H9 (cell line): ENCODE measurements at regions not wholly inside any gene's neighbourhood (a gene's known extent, or its start where the extent isn't known, plus 50 kb on each side); places are given as distances from the start of the nearest gene placed in this dataset.

Experiments
- DNase-seq: peaks from one replicate; pipeline ENCODE4 v3.0.0-alpha.2; 2017
- H2AFZ ChIP-seq: one replicate; pipeline ENCODE4 v1.6.1; 2013; ENCODE audit warnings: mild to moderate bottlenecking, low read length, control low read depth, moderate library complexity
- H2AK5ac ChIP-seq: 2 replicates; pipeline ENCODE4 v1.6.1; 2013; ENCODE audit warnings: low read length, control low read depth, mixed read lengths; ENCODE audit not compliant: insufficient read length
- H2BK120ac ChIP-seq: one replicate; pipeline ENCODE4 v1.6.1; 2013; ENCODE audit warnings: low read depth, mild to moderate bottlenecking, low read length, control low read depth, inconsistent platforms; ENCODE audit not compliant: poor library complexity, severe bottlenecking
- H2BK12ac ChIP-seq: 2 replicates; pipeline ENCODE4 v1.6.1; 2013; ENCODE audit warnings: low read length, control low read depth, mixed read lengths, low read depth; ENCODE audit not compliant: insufficient read length
- H2BK15ac ChIP-seq: 2 replicates; pipeline ENCODE4 v1.6.1; 2013; ENCODE audit warnings: low read depth, low read length, control low read depth
- H2BK20ac ChIP-seq: one replicate; pipeline ENCODE4 v1.6.1; 2013; ENCODE audit warnings: low read depth, mild to moderate bottlenecking, low read length, control low read depth, inconsistent platforms; ENCODE audit not compliant: poor library complexity, severe bottlenecking
- H2BK5ac ChIP-seq: 2 replicates; pipeline ENCODE4 v1.6.1; 2013; ENCODE audit warnings: low read length, control low read depth, mixed read lengths; ENCODE audit not compliant: insufficient read length
- H3K14ac ChIP-seq: 2 replicates; pipeline ENCODE4 v1.6.1; 2013; ENCODE audit warnings: low read length, control low read depth; ENCODE audit not compliant: insufficient read depth
- H3K18ac ChIP-seq: 2 replicates; pipeline ENCODE4 v1.6.1; 2013; ENCODE audit warnings: low read depth, mild to moderate bottlenecking, mixed read lengths, low read length, control low read depth; ENCODE audit not compliant: insufficient read length
- H3K23ac ChIP-seq: 2 replicates; pipeline ENCODE4 v1.6.1; 2013; ENCODE audit warnings: low read length, control low read depth, mixed read lengths, low read depth; ENCODE audit not compliant: insufficient read length
- H3K23me2 ChIP-seq: 2 replicates; pipeline ENCODE4 v1.6.1; 2013; ENCODE audit warnings: low read depth, mild to moderate bottlenecking, mixed read lengths, low read length, control low read depth; ENCODE audit not compliant: insufficient read length, poor library complexity, severe bottlenecking
- H3K27ac ChIP-seq: 2 replicates; pipeline ENCODE4 v1.5.1; 2013; ENCODE audit warnings: low read length, control low read depth, mixed read lengths, low read depth; ENCODE audit not compliant: insufficient read length
- H3K27me3 ChIP-seq: 2 replicates; pipeline ENCODE4 v1.6.1; 2013; ENCODE audit warnings: low read length, control low read depth, inconsistent platforms; ENCODE audit not compliant: insufficient read depth
- H3K4ac ChIP-seq: 2 replicates; pipeline ENCODE4 v1.6.1; 2013; ENCODE audit warnings: low read depth, mild to moderate bottlenecking, control low read depth, inconsistent platforms, low read length, moderate library complexity
- H3K4me1 ChIP-seq: 2 replicates; pipeline ENCODE4 v1.6.1; 2013; ENCODE audit warnings: low read length, control low read depth, inconsistent platforms; ENCODE audit not compliant: insufficient read depth
- H3K4me2 ChIP-seq: 2 replicates; pipeline ENCODE4 v1.6.1; 2013; ENCODE audit warnings: low read length, control low read depth, mixed read lengths; ENCODE audit not compliant: insufficient read length, insufficient read depth
- H3K56ac ChIP-seq: 2 replicates; pipeline ENCODE4 v1.6.1; 2013; ENCODE audit warnings: low read depth, mild to moderate bottlenecking, mixed read lengths, low read length, control low read depth; ENCODE audit not compliant: insufficient read length
- H3K79me1 ChIP-seq: 2 replicates; pipeline ENCODE4 v1.6.1; 2013; ENCODE audit warnings: low read depth, mild to moderate bottlenecking, moderate library complexity, low read length, control low read depth, inconsistent platforms; ENCODE audit not compliant: insufficient read depth, poor library complexity, severe bottlenecking
- H3K79me2 ChIP-seq: 2 replicates; pipeline ENCODE4 v1.6.1; 2013; ENCODE audit warnings: low read length, control low read depth, inconsistent platforms; ENCODE audit not compliant: insufficient read depth
- H3K9ac ChIP-seq: 2 replicates; pipeline ENCODE4 v1.6.1; 2013; ENCODE audit warnings: low read length, control low read depth, mixed read lengths; ENCODE audit not compliant: insufficient read length; ENCODE audit errors: extremely low read depth
- H3K9me3 ChIP-seq: one replicate; pipeline ENCODE4 v1.6.1; 2013; ENCODE audit warnings: low read depth, low read length, inconsistent platforms; ENCODE audit not compliant: control insufficient read depth
- H3T11ph ChIP-seq: one replicate; pipeline ENCODE4 v1.6.1; 2013; ENCODE audit warnings: mild to moderate bottlenecking, low read length, control low read depth, inconsistent platforms
- H4K20me1 ChIP-seq: one replicate; pipeline ENCODE4 v1.6.1; 2013; ENCODE audit not compliant: control insufficient read depth, insufficient read length, insufficient read depth
- H4K5ac ChIP-seq: 2 replicates; pipeline ENCODE4 v1.6.1; 2013; ENCODE audit warnings: low read depth, mild to moderate bottlenecking, mixed read lengths, low read length, control low read depth; ENCODE audit not compliant: insufficient read length
- H4K8ac ChIP-seq: replicated peaks from 2 replicates; pipeline ENCODE4 v1.6.1; 2013; ENCODE audit warnings: low read length, control low read depth, mixed read lengths, low read depth; ENCODE audit not compliant: insufficient read length
- H4K91ac ChIP-seq: 2 replicates; pipeline ENCODE4 v1.6.1; 2013; ENCODE audit warnings: low read depth, mild to moderate bottlenecking, moderate library complexity, mixed read lengths, low read length, control low read depth; ENCODE audit not compliant: insufficient read length
- H3K27ac Mint-ChIP-seq, 3 experiments: 2 replicates in 2 of 3; 3 replicates in 1 of 3; pipeline ENCODE4 v1.8.0; 2020 to 2021; ENCODE audit warnings: mixed read lengths in 3 of 3, mild to moderate bottlenecking in 1 of 3, moderate library complexity in 1 of 3
- H3K27me3 Mint-ChIP-seq: 2 replicates; pipeline ENCODE4 v1.8.0; 2021; ENCODE audit warnings: low read depth, mild to moderate bottlenecking, moderate library complexity, mixed read lengths
- H3K36me3 Mint-ChIP-seq, 3 experiments: 2 replicates in 2 of 3; 3 replicates in 1 of 3; pipeline ENCODE4 v1.8.0; 2020 to 2021; ENCODE audit warnings: low read depth in 3 of 3, mixed read lengths in 3 of 3; ENCODE audit not compliant: insufficient read depth in 1 of 3
- H3K4me1 Mint-ChIP-seq, 2 experiments: 2 replicates each; pipeline ENCODE4 v1.8.0; 2020; ENCODE audit warnings: mixed read lengths in 2 of 2
- H3K4me3 Mint-ChIP-seq, 2 experiments: 2 replicates in 1 of 2; 3 replicates in 1 of 2; pipeline ENCODE4 v1.8.0; 2020 to 2021; ENCODE audit warnings: mild to moderate bottlenecking in 2 of 2, mixed read lengths in 2 of 2, moderate library complexity in 1 of 2
- H3K9me3 Mint-ChIP-seq, 2 experiments: 2 replicates in 1 of 2; 3 replicates in 1 of 2; pipeline ENCODE4 v1.8.0; 2020; ENCODE audit warnings: mild to moderate bottlenecking in 2 of 2, mixed read lengths in 2 of 2, moderate library complexity in 1 of 2
- CTCF ChIP-seq: fragments of 200-600 bp; sonication (generic); conservative IDR thresholded peaks from 3 replicates; pipeline ENCODE4 v1.8.0; 2021; ENCODE audit warnings: antibody characterized with exemption, mild to moderate bottlenecking
- WGBS: extraction: QIAGEN DNeasy Blood & Tissue Kit; methylation state at CpG from one replicate; pipeline ENCODE4 v1.1.7; 2013; ENCODE audit warnings: missing lambda C conversion rate, low lambda C conversion rate, mixed read lengths; ENCODE audit not compliant: insufficient read length; ENCODE audit errors: extremely low coverage; 5-methylcytosine and 5-hydroxymethylcytosine counted together

GRCh38 chr16:55036371-55036821 is 105.7 kb downstream of the IRX5 start:
- Histone ChIP-seq H3K14ac (no peak overlapping the region), H2BK5ac (no peak overlapping the region), H3K9ac (no peak overlapping the region), H3K23ac (no peak overlapping the region), H3K56ac (no peak overlapping the region), H3K79me2 (no peaks in the 10 kb centered on the region), H2BK20ac (no peak overlapping the region), H3K23me2 (no peaks in the 10 kb centered on the region), H3T11ph (no peak overlapping the region), H3K79me1 (no peaks in the 10 kb centered on the region), H3K27me3 (no peaks in the 10 kb centered on the region), H3K27ac (no peak overlapping the region), H3K18ac (no peak overlapping the region), H4K8ac (no peak overlapping the region), H2AFZ (no peak overlapping the region), H4K91ac (no peak overlapping the region), H2BK12ac (no peak overlapping the region), H3K9me3 (no peaks in the 10 kb centered on the region), H4K5ac (no peak overlapping the region), H2BK120ac (no peak overlapping the region), H2AK5ac (no peak overlapping the region), H2BK15ac (no peak overlapping the region), H4K20me1 (no peaks in the 10 kb centered on the region), H3K4me1 (no peaks in the 10 kb centered on the region), H3K4ac (no peak overlapping the region), H3K4me2 (no peak overlapping the region)
- Mint-ChIP-seq H3K4me3 (no peak overlapping the region), H3K4me1 (peaks cover 2 to 3% of the 10 kb centered on the region in 2 experiments; a peak in 3 of 4 replicates), H3K9me3 (no peaks in the 10 kb centered on the region), H3K27ac (no peak overlapping the region), H3K36me3 (no peaks in the 10 kb centered on the region), H3K27me3 (peaks cover 12% of the 10 kb centered on the region)
- no peak for TF ChIP-seq CTCF
- peak; percentile 9 for DNase-seq
- WGBS: no CpG with 5 or more reads among the region's 14 CpGs
